OCI-M1 (cell line): ENCODE measurements at regions not wholly inside any gene's neighbourhood (a gene's known extent, or its start where the extent isn't known, plus 50 kb on each side); places are given as distances from the start of the nearest gene placed in this dataset.

Source experiments
- DNase-seq: peaks from one replicate; lab custom pipeline; 2025; lab: John Stamatoyannopoulos, UW

GRCh38 chr4:71932941-71933340 lies 98.9 kb upstream of the NPFFR2 start:
- DNase-seq: no peak

DNA sequence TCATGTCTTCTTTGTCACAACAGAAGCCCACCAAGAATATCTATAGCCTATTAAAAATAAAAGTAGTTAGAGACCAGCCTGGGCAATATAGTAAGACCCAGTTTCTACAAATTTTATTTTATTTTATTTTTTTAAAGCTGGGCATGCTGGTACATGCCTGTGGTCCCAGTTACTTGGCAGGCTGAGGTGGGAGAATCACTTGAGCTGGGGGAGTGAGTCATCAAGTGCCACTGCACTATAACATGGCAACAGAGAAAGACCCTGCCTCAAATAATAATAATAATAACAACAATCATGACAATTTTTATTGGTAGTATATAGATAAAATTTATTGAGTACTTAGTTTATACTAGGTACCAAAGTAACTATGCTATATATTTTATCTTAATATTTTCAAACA lies 93.0 kb upstream of the NPFFR2 start:
- no peak for DNase-seq

DNA sequence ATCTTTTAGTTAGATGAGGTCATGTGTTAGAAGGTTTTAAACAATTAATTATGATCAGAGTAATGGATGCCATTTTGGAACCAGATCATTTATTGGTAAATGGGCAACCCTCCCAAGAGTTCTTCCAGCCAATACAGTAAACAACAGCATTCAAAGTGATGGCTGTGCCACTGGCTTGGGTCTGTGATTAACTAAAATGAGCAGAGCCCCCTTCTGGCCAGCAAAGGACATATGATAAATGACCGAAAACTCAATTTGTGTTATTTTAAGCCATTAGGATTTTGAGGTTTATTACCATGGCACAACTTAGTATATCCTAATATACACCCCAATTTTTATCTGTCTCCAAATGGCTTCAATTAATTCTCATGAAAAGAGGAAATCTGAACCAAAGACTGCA lies 90.8 kb upstream of the NPFFR2 start:
- DNase-seq: peak; percentile 49

- no peak for DNase-seq
These were observed 86.8 kb upstream of the NPFFR2 start for GRCh38 chr4:71944956-71945355.

DNA sequence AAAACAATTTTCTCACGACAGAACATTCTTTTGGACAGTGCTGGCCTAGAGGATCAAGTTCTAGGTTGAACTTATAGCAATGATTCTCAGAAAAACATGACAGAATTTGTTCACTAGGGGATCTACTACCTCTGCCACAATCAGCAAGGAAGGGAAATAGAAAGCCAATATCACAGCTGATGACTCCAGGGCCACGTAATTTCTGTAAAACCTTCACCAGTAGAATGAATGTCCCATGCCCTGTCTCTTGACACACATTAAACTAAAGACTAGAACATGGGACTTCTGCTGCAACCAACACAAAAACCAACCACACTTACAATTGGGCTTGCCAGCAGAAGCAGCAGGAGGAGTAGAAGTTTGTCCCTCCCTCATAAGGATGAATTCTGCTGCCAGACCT lies 86.0 kb upstream of the NPFFR2 start:
- DNase-seq: no peak

- no peak for DNase-seq
These were observed 72.8 kb upstream of the NPFFR2 start for GRCh38 chr4:71958978-71959377.

DNA sequence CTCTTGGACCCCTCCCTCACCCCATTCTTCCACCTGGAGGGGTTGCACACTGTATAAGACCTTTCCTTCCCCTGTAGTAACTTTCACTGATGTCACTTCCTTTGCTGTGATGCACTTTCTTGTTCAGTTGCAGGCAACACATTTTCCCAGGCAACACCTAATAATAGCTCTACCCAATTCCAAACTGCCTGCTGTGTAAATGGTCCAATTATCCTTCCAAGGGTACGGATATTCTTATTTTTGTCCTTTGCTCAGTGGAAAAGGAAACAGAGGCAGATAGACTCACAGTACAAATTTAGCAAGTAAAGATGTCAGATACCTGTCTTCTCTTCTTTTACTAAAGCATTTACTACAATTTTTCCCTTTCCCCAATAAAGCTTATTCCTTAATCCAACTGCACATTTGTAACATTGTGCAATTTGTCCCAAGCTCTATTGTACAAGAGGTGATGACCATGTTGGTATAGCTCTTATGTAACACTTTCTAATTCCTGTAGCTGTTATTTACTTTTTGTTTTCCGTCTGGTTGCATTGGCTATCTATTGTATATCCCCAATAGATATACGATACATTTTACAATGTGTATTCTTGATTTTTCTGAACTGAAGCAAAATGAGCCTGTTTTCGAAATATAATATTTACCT lies 69.1 kb upstream of the NPFFR2 start:
- no peak for DNase-seq

- no peak for DNase-seq
These were observed 57.1 kb upstream of the NPFFR2 start for GRCh38 chr4:71974681-71975080.

DNA sequence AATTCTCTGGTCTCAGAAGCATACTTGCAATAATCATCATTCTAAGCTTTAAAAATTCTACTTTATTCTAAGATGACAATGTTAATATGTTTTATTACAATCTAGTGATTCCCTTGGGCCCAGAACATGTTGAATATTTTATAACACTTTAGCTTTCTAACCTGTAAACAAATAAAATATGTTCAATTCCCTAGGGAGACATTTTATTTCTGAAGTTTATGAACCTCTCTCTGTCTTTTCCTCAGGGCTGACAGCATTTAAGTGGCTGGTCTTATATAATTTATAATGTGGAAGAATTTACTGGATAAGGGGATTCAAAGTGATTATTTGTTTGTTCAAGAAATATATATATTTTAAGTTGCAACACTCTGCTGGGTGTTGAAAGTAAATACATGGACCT lies 55.3 kb upstream of the NPFFR2 start:
- no peak for DNase-seq

DNA sequence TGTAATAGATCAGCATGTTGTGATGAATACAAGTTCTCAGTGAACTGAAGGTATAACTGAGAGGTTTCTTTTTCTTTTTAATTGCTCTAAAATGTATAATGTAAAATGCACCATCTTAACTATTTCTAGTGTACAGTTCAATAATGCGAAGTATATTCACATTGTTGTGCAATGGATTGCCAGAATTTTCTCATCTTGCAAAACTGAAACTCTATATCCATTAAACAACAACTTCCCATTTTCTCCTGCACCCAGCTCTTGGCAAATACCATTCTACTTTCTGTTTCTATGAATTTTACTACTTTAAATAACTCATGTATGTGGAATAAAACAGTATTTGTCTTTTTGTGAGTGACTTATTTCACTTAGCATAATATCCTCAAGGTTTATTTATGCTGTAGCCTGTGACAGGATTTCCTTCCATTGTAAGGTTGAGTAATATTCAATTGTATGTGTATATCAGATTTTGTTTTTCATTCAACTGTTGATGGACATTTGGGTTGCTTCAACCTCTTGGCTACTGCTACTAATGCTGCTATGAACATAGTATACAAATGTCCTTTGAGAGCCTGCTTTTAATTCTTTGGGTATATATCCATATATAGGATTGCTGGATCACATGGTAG lies 53.5 kb upstream of the NPFFR2 start:
- DNase-seq: peak; percentile 50

- DNase-seq: no peak
These were observed 50.8 kb upstream of the NPFFR2 start for GRCh38 chr4:71980976-71981375.
